ENCODE measurements at regions not wholly inside any gene's neighbourhood (a gene's known extent, or its start where the extent isn't known, plus 50 kb on each side); places are given as distances from the start of the nearest gene placed in this dataset.

GRCh38 chr5:51479840-51480239, 96.6 kb downstream of the ISL1 start:
- TF ChIP-seq SMC3 (conservative IDR thresholded peaks at IDR 0.05; ENCODE audit: poor library complexity) (no peak), EZH2 (IDR thresholded peaks at IDR 0.05; ENCODE audit: borderline replicate concordance, insufficient read depth, low read length, poor library complexity, severe bottlenecking) (no peak), MXI1 (conservative IDR thresholded peaks at IDR 0.05; ENCODE audit: poor library complexity, severe bottlenecking) (no peak), EP300 (conservative IDR thresholded peaks at IDR 0.05; ENCODE audit: poor library complexity, severe bottlenecking) (no peak), CTCF (IDR thresholded peaks at IDR 0.05; ENCODE audit: poor library complexity, severe bottlenecking) (no peak), POLR2AphosphoS5 (IDR thresholded peaks at IDR 0.05) (no peak), RAD21 (conservative IDR thresholded peaks at IDR 0.05) (no peak), TAF1 (IDR thresholded peaks at IDR 0.05; ENCODE audit: low read depth) (no peak), REST (IDR thresholded peaks at IDR 0.05; ENCODE audit: borderline replicate concordance) (no peak)
- Histone ChIP-seq H3K27me3 (ENCODE audit: insufficient read depth, low read depth, low read length) (no peaks in the 10 kb centered on the region), H3K9me3 (ENCODE audit: low read length) (no peaks in the 10 kb centered on the region), H3K4me3 (ENCODE audit: low read length) (no peak overlapping the region), H2AFZ (ENCODE audit: low read depth, low read length) (no peak overlapping the region), H3K4me2 (ENCODE audit: low read length) (no peak overlapping the region), H3K36me3 (ENCODE audit: insufficient read depth, low read length) (no peaks in the 10 kb centered on the region), H3K9ac (ENCODE audit: low read length) (no peak overlapping the region), H3K79me2 (replicated peaks; ENCODE audit: insufficient read depth, low read length) (no peaks in the 10 kb centered on the region), H3K9me2 (ENCODE audit: insufficient read depth, low read length) (no peaks in the 10 kb centered on the region), H4K20me1 (ENCODE audit: insufficient read depth) (no peaks in the 10 kb centered on the region), H3F3A (ENCODE audit: insufficient read depth, low read length, poor library complexity, severe bottlenecking) (no peaks in the 10 kb centered on the region), H3K27ac (ENCODE audit: low read length) (no peak overlapping the region)

GRCh38 chr5:51484326-51484725, 101.1 kb downstream of the ISL1 start:
- H3K9ac ChIP-seq (ENCODE audit: low read length) = no peak overlapping the region
- no peaks in the 10 kb centered on the region for H3K9me2 ChIP-seq (ENCODE audit: insufficient read depth, low read length)
- no peak for TF ChIP-seq REST (IDR thresholded peaks at IDR 0.05; ENCODE audit: borderline replicate concordance)
- TF ChIP-seq RAD21 (conservative IDR thresholded peaks at IDR 0.05) = no peak
- no peak for TF ChIP-seq SMC3 (conservative IDR thresholded peaks at IDR 0.05; ENCODE audit: poor library complexity)
- no peak for TF ChIP-seq EZH2 (IDR thresholded peaks at IDR 0.05; ENCODE audit: borderline replicate concordance, insufficient read depth, low read length, poor library complexity, severe bottlenecking)
- TF ChIP-seq CTCF (IDR thresholded peaks at IDR 0.05; ENCODE audit: poor library complexity, severe bottlenecking) = no peak
- no peak for TF ChIP-seq MXI1 (conservative IDR thresholded peaks at IDR 0.05; ENCODE audit: poor library complexity, severe bottlenecking)
- no peak for TF ChIP-seq POLR2AphosphoS5 (IDR thresholded peaks at IDR 0.05)
- TF ChIP-seq EP300 (conservative IDR thresholded peaks at IDR 0.05; ENCODE audit: poor library complexity, severe bottlenecking) = no peak
- no peak for TF ChIP-seq TAF1 (IDR thresholded peaks at IDR 0.05; ENCODE audit: low read depth)
- no peak overlapping the region for H3K4me3 ChIP-seq (ENCODE audit: low read length)
- no peaks in the 10 kb centered on the region for H3F3A ChIP-seq (ENCODE audit: insufficient read depth, low read length, poor library complexity, severe bottlenecking)
- no peaks in the 10 kb centered on the region for H4K20me1 ChIP-seq (ENCODE audit: insufficient read depth)
- H3K4me2 ChIP-seq (ENCODE audit: low read length) = no peak overlapping the region
- H3K27ac ChIP-seq (ENCODE audit: low read length) = no peak overlapping the region
- no peaks in the 10 kb centered on the region for H3K9me3 ChIP-seq (ENCODE audit: low read length)
- no peaks in the 10 kb centered on the region for H3K27me3 ChIP-seq (ENCODE audit: insufficient read depth, low read depth, low read length)
- no peaks in the 10 kb centered on the region for H3K36me3 ChIP-seq (ENCODE audit: insufficient read depth, low read length)
- H3K79me2 ChIP-seq (replicated peaks; ENCODE audit: insufficient read depth, low read length) = no peaks in the 10 kb centered on the region
- no peak overlapping the region for H2AFZ ChIP-seq (ENCODE audit: low read depth, low read length)

All from neural cell (in vitro differentiated cells).